GM21619 (cell line): ENCODE measurements at regions not wholly inside any gene's neighbourhood (a gene's known extent, or its start where the extent isn't known, plus 50 kb on each side); places are given as distances from the start of the nearest gene placed in this dataset.

ENCODE experiments used
- ATAC-seq: cut with Tn5 transposase; IDR thresholded peaks from one replicate; pipeline ENCODE4 v1.9.1; 2021; ENCODE audit not compliant: unreplicated experiment

- no peak for ATAC-seq
Observed at GRCh38 chr5:159735749-159736660, 180.3 kb upstream of the ADRA1B start.

- ATAC-seq: no peak
Observed at GRCh38 chr5:159736844-159737243, 179.4 kb upstream of the ADRA1B start.

GRCh38 chr5:159737263-159737662 is 179.0 kb upstream of the ADRA1B start:
- ATAC-seq: no peak

- no peak for ATAC-seq
Observed at GRCh38 chr5:159741829-159742322, 174.4 kb upstream of the ADRA1B start.

GRCh38 chr5:159743234-159743633 is 173.0 kb upstream of the ADRA1B start:
- ATAC-seq: no peak

- ATAC-seq: no peak
Observed at GRCh38 chr5:159746707-159747106, 169.6 kb upstream of the ADRA1B start.

- no peak for ATAC-seq
Observed at GRCh38 chr5:159749146-159749545, 167.1 kb upstream of the ADRA1B start.

GRCh38 chr5:159750226-159750625 is 166.1 kb upstream of the ADRA1B start:
- ATAC-seq: no peak

GRCh38 chr5:159751459-159751858 is 164.8 kb upstream of the ADRA1B start:
- ATAC-seq: no peak

GRCh38 chr5:159752622-159753275 is 163.5 kb upstream of the ADRA1B start:
- ATAC-seq: no peak

- no peak for ATAC-seq
Observed at GRCh38 chr5:159758189-159758588, 158.1 kb upstream of the ADRA1B start.

- no peak for ATAC-seq
Observed at GRCh38 chr5:159759791-159760290, 156.4 kb upstream of the ADRA1B start.

GRCh38 chr5:159762921-159763320 is 153.4 kb upstream of the ADRA1B start:
- ATAC-seq: no peak

- no peak for ATAC-seq
Observed at GRCh38 chr5:159763562-159763961, 152.7 kb upstream of the ADRA1B start.

GRCh38 chr5:159764283-159765134 is 151.8 kb upstream of the ADRA1B start:
- ATAC-seq: no peak

GRCh38 chr5:159765135-159765433 is 151.2 kb upstream of the ADRA1B start:
- no peak for ATAC-seq

GRCh38 chr5:159765760-159766517 is 150.3 kb upstream of the ADRA1B start:
- ATAC-seq: no peak

GRCh38 chr5:159768243-159768642 is 148.0 kb upstream of the ADRA1B start:
- no peak for ATAC-seq

- no peak for ATAC-seq
Observed at GRCh38 chr5:159772698-159773061, 143.6 kb upstream of the ADRA1B start.

- ATAC-seq: peak; percentile 91
Observed at GRCh38 chr5:159773062-159773924, 143.0 kb upstream of the ADRA1B start.
